HG03565 (cell line): ENCODE measurements at regions not wholly inside any gene's neighbourhood (a gene's known extent, or its start where the extent isn't known, plus 50 kb on each side); places are given as distances from the start of the nearest gene placed in this dataset.
"Not testable (repeated sequence)": the region's sequence is repeated elsewhere in the genome, so short reads cannot be mapped to it uniquely, and the experiment has no call there.

Source experiments
- ATAC-seq: cut with Tn5 transposase; IDR thresholded peaks from one replicate; pipeline ENCODE4 v1.9.1; 2021; ENCODE audit warnings: mild to moderate bottlenecking, moderate library complexity; ENCODE audit not compliant: unreplicated experiment

GRCh38 chr16:29190553-29191431 lies 205.9 kb downstream of the LAT start:
- ATAC-seq, result not testable (repeated sequence)

GRCh38 chr16:29188806-29189205 lies 204.0 kb downstream of the LAT start:
- ATAC-seq, result not testable (repeated sequence)

- not testable (repeated sequence) for ATAC-seq
Measured at GRCh38 chr16:29186306-29187220, 201.7 kb downstream of the LAT start.

GRCh38 chr16:29185872-29186271 lies 201.0 kb downstream of the LAT start:
- ATAC-seq, result not testable (repeated sequence)

- not testable (repeated sequence) for ATAC-seq
Measured at GRCh38 chr16:29184738-29185438, 200.0 kb downstream of the LAT start.

- not testable (repeated sequence) for ATAC-seq
Measured at GRCh38 chr16:29182940-29183868, 198.4 kb downstream of the LAT start.

- no peak for ATAC-seq
Measured at GRCh38 chr16:29182501-29182900, 197.6 kb downstream of the LAT start.

GRCh38 chr16:29181921-29182411 lies 197.1 kb downstream of the LAT start:
- not testable (repeated sequence) for ATAC-seq

- ATAC-seq, result not testable (repeated sequence)
Measured at GRCh38 chr16:29181254-29181780, 196.5 kb downstream of the LAT start.

- not testable (repeated sequence) for ATAC-seq
Measured at GRCh38 chr16:29180206-29180600, 195.4 kb downstream of the LAT start.

- ATAC-seq, result not testable (repeated sequence)
Measured at GRCh38 chr16:29179401-29180205, 194.8 kb downstream of the LAT start.

GRCh38 chr16:29177888-29178726 lies 193.3 kb downstream of the LAT start:
- ATAC-seq, result not testable (repeated sequence)

- ATAC-seq, result not testable (repeated sequence)
Measured at GRCh38 chr16:29177203-29177887, 192.5 kb downstream of the LAT start.

- not testable (repeated sequence) for ATAC-seq
Measured at GRCh38 chr16:29176822-29177202, 192.0 kb downstream of the LAT start.

GRCh38 chr16:29176154-29176470 lies 191.3 kb downstream of the LAT start:
- ATAC-seq, result not testable (repeated sequence)

- ATAC-seq, result not testable (repeated sequence)
Measured at GRCh38 chr16:29175411-29176153, 190.7 kb downstream of the LAT start.
